ENCODE measurements at regions not wholly inside any gene's neighbourhood (a gene's known extent, or its start where the extent isn't known, plus 50 kb on each side); places are given as distances from the start of the nearest gene placed in this dataset.

DNA sequence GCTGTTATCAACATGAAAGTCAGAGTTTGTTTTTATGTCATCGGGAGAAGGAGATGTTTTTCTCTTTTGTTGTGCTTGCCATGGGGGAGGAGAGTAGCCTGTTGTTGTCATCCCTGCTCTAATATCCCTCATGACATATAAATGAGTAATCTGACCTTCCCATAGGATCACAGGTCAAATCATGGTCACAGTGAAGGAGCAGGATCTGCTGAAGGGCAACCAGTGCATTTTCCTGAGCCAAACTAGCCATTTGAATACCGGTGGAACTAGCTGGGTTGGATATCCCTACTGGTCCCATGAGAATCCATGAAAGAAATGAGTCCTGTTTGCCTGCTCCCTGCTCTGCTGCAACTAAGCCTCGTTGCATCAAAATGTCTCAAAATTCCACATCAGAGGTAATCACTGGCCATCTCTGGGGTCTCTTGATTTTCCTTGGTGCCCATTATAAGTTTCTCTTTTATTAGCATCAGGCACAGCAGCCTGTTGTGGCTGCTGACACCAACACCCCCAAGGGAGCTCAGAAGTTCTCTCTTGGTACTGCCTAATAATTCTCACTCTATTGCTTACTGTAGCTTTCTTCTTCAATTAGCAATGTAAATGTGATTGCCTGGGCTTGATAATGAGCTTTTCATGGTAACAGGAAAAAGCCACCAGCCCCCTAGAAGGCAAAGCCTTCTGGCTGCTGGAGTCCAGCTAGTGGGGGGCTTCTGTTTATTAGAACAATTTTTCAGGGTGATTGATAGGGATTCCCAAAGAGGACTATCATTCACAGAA, 211.4 kb upstream of the ERCC4 start:
- BruUV-seq (replicated peaks), result no TSS peak
- ATAC-seq, result no peak

DNA sequence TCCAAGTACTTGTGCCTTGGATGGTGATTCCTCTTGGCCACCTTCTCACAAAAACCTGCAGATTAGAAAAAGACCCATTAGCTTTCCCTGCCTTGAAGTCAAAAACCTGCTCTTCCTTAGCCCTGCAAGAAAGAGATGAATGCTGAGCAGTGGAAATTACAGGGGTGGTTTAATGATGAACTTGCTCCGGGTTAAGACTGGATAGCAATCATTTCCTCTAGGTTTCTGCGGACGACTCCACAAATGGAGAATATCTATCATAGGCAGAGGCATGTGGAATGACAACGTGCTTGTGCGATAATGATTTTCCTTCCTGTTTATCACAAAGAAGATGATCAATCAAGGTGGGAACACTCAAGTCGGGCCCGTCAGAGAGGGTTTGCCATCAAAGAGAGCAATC, 201.2 kb upstream of the ERCC4 start:
- DNase-seq (no peak), ATAC-seq (no peak)
- Histone ChIP-seq H3K4me3 (ENCODE audit: low read length) (no peak overlapping the region), H3K27ac (ENCODE audit: low read length) (no peak overlapping the region), H3K9ac (ENCODE audit: low read length) (no peak overlapping the region), H4K20me1 (ENCODE audit: low read length) (no peaks in the 10 kb centered on the region), H3F3A (ENCODE audit: low read length, unreplicated experiment) (no peaks in the 10 kb centered on the region), H3K79me2 (ENCODE audit: low read length) (no peaks in the 10 kb centered on the region), H3K27me3 (ENCODE audit: low read length) (peaks cover 12% of the 10 kb centered on the region; the same call in 1 of the 2 replicates), H3K9me3 (ENCODE audit: low read length) (no peaks in the 10 kb centered on the region), H2AFZ (ENCODE audit: low read length) (no peak overlapping the region), H3K36me3 (ENCODE audit: low read depth, low read length) (no peaks in the 10 kb centered on the region), H3K9me2 (replicated peaks; ENCODE audit: low read length) (no peaks in the 10 kb centered on the region), H3K4me1 (ENCODE audit: insufficient read depth, low read length) (no peaks in the 10 kb centered on the region), H3K4me2 (ENCODE audit: low read length) (no peak overlapping the region)
- ChIA-PET POLR2A (ENCODE audit: unreplicated experiment) (no interaction called here), CTCF (no interaction called here)
- BruUV-seq (replicated peaks), result no TSS peak
- intact Hi-C loops (cut with micrococcal nuclease), result no loop called here
- no peak for TF ChIP-seq EZH2 (IDR thresholded peaks at IDR 0.05; ENCODE audit: low read length, unreplicated experiment)
- TF ChIP-seq, protein P1, sequence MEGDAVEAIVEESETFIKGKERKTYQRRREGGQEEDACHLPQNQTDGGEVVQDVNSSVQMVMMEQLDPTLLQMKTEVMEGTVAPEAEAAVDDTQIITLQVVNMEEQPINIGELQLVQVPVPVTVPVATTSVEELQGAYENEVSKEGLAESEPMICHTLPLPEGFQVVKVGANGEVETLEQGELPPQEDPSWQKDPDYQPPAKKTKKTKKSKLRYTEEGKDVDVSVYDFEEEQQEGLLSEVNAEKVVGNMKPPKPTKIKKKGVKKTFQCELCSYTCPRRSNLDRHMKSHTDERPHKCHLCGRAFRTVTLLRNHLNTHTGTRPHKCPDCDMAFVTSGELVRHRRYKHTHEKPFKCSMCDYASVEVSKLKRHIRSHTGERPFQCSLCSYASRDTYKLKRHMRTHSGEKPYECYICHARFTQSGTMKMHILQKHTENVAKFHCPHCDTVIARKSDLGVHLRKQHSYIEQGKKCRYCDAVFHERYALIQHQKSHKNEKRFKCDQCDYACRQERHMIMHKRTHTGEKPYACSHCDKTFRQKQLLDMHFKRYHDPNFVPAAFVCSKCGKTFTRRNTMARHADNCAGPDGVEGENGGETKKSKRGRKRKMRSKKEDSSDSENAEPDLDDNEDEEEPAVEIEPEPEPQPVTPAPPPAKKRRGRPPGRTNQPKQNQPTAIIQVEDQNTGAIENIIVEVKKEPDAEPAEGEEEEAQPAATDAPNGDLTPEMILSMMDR (conservative IDR thresholded peaks at IDR 0.05; ENCODE audit: low read depth, low read length), result no peak

More for the DNA sequence above, 211.4 kb upstream of the ERCC4 start:
- Histone ChIP-seq H4K20me1 (ENCODE audit: low read length) (no peaks in the 10 kb centered on the region), H3K4me2 (ENCODE audit: low read length) (no peak overlapping the region), H3K4me1 (ENCODE audit: insufficient read depth, low read length) (no peaks in the 10 kb centered on the region), H2AFZ (ENCODE audit: low read length) (no peak overlapping the region), H3K79me2 (ENCODE audit: low read length) (no peaks in the 10 kb centered on the region), H3K36me3 (ENCODE audit: low read depth, low read length) (no peaks in the 10 kb centered on the region), H3K27ac (ENCODE audit: low read length) (no peak overlapping the region), H3K9me3 (ENCODE audit: low read length) (no peaks in the 10 kb centered on the region), H3K9me2 (replicated peaks; ENCODE audit: low read length) (no peaks in the 10 kb centered on the region), H3K4me3 (ENCODE audit: low read length) (no peak overlapping the region), H3K9ac (ENCODE audit: low read length) (no peak overlapping the region), H3K27me3 (ENCODE audit: low read length) (no peaks in the 10 kb centered on the region; the same call in 1 of the 2 replicates), H3F3A (ENCODE audit: low read length, unreplicated experiment) (no peaks in the 10 kb centered on the region)
- POLR2A ChIA-PET (ENCODE audit: unreplicated experiment), result no interaction called here
- CTCF ChIA-PET, result no interaction called here
- TF ChIP-seq, protein P1 (conservative IDR thresholded peaks at IDR 0.05; ENCODE audit: low read depth, low read length), result no peak
- TF ChIP-seq EZH2phosphoT487 (IDR thresholded peaks at IDR 0.05; ENCODE audit: borderline replicate concordance, low read length) (no peak), EZH2 (IDR thresholded peaks at IDR 0.05; ENCODE audit: low read length, unreplicated experiment) (no peak)
- intact Hi-C loops (cut with micrococcal nuclease), result no loop called here
- DNase-seq, result no peak

DNA sequence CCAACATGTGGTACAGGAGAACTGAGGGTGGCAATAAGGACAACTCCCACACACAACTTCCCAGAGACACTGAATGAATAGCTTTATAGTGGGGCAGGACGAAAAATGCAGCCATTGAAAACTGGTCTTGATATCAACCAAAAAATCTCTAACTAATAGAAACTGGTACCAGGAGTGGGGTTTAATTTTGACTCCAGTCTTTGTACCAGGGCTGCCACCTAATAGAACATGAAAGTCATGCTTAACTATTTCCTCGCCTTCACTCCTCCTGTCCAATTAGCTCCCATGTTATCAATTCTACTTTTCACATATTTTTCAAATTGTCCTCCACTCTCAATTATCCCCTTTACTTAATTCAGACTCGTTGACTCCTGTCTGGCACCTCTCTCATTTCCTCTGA, 192.0 kb upstream of the ERCC4 start:
- Histone ChIP-seq H3K79me2 (ENCODE audit: low read length) (no peaks in the 10 kb centered on the region), H2AFZ (ENCODE audit: low read length) (no peak overlapping the region), H4K20me1 (ENCODE audit: low read length) (no peaks in the 10 kb centered on the region), H3F3A (ENCODE audit: low read length, unreplicated experiment) (no peaks in the 10 kb centered on the region), H3K9me3 (ENCODE audit: low read length) (peaks cover 6% of the 10 kb centered on the region; the same call in 1 of the 2 replicates), H3K36me3 (ENCODE audit: low read depth, low read length) (no peaks in the 10 kb centered on the region), H3K4me2 (ENCODE audit: low read length) (no peak overlapping the region), H3K9ac (ENCODE audit: low read length) (no peak overlapping the region), H3K4me1 (ENCODE audit: insufficient read depth, low read length) (no peaks in the 10 kb centered on the region), H3K9me2 (replicated peaks; ENCODE audit: low read length) (no peaks in the 10 kb centered on the region), H3K27me3 (ENCODE audit: low read length) (no peaks in the 10 kb centered on the region), H3K27ac (ENCODE audit: low read length) (no peak overlapping the region), H3K4me3 (ENCODE audit: low read length) (no peak overlapping the region)
- DNase-seq (no peak), ATAC-seq (no peak)
- ChIA-PET CTCF (no interaction called here), POLR2A (ENCODE audit: unreplicated experiment) (no interaction called here)
- intact Hi-C loops (cut with micrococcal nuclease), result no loop called here
- BruUV-seq (replicated peaks), result no TSS peak
- no peak for TF ChIP-seq EZH2phosphoT487 (IDR thresholded peaks at IDR 0.05; ENCODE audit: borderline replicate concordance, low read length)
- TF ChIP-seq EZH2 (IDR thresholded peaks at IDR 0.05; ENCODE audit: low read length, unreplicated experiment), result no peak

Data from PC-3 (cell line).